GM21447 (cell line): ENCODE measurements at regions not wholly inside any gene's neighbourhood (a gene's known extent, or its start where the extent isn't known, plus 50 kb on each side); places are given as distances from the start of the nearest gene placed in this dataset.

Experiments used
- ATAC-seq: cut with Tn5 transposase; IDR thresholded peaks from one replicate; pipeline ENCODE4 v1.9.1; 2021; ENCODE audit not compliant: unreplicated experiment

DNA sequence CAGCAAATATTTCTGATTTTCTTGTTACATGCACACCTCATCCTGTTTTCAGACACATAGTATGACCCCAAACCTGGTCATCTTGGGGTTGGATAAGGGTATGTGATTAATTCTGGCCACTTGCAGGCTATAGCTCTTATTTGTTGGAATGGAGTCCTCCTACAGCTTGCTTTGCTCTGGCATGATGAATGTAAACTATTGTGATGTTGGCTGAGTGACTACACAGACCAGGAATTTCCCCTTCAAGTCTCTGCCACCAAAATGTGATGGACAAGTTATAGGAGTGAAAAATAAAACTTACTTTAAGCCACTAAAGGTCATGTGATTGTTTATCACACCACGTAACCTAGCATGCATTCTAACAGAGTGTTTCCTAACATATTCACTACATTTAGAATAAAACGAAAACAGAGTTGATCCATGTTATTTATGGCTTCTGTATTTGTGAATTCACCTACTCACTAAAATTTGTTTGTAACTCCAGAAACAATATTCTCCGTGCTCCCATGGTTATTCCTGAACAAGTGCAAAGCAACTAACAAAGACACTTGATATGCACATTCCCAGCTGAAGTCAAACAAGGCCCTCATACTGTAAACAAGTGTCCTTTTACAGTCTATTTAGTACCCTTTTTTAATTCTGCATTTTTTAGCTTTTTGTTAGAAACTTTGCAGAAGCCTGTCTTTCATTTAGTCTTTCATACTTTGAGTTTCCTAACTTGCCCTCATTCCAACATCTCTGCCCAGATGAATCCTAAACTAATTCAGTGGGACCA, 599.2 kb upstream of the PCDH15 start:
- ATAC-seq: no peak

DNA sequence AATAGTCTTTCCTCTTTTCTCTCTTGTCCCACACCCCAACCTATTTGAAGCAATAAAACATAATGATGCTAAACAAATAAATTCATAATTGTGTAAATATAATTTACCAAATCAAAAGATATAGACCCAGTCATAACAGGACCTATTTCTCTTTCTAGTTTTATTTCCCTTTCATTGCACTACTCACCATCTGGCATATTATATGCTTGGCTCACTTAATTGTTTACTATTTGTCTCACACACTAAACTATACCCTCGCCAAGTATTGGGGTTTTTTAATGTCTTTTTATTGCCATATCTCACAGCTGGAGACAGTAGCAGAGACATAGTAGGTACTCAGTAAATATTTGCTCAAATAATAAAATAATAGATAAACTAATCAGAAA, 597.5 kb upstream of the PCDH15 start:
- no peak for ATAC-seq

DNA sequence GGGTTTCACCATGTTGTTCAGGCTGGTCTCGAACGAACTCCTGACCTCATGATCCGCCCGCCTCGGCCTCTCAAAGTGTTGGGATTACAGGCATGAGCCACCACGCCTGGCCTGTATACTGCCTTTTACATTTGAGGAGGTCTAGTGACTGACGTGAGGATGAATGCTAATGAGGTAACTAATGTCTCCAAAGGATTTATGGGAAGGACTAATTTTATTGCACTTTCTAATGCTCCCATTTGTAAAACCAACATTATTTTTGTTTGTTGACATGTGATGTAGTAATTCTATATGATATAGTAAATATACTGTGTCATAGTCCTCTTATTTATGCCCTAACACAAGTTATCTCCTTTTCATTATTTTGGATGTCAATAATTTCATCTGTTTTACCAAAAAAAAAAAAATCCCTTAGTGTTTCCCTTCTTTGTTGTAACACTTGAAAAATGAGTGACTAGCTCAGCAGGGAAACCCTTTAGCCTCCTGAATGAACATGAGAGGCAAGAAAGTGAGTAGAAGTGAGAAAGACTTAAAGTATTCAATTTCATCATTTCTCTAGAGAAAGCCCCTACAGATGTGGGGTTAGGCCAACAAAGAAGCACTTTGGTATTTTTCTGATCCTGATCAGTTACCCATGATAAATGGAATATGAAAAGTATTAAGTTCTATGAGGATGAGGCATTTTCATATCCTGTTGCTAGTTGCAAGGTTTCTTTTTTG, 596.9 kb upstream of the PCDH15 start:
- no peak for ATAC-seq

DNA sequence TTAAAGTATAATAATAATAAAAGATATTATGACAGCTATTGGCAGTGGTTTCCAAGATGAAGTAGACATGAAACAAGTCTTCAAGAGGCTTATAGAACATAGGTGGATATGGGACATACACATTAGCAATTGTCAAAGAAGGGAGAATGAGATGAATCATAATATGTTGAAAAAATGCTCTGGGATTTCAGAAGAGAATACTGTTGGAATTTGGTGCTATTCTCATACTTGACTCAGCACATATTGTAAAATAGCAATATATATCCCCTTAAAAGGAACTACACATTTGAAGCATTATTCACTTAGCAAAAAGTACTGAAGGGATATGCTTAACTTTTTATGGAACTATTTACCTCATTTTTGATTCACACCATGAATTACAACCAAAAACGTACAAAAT, 577.2 kb upstream of the PCDH15 start:
- no peak for ATAC-seq

- ATAC-seq: no peak
Observed at GRCh38 chr10:55374917-55375316, 573.9 kb upstream of the PCDH15 start.

DNA sequence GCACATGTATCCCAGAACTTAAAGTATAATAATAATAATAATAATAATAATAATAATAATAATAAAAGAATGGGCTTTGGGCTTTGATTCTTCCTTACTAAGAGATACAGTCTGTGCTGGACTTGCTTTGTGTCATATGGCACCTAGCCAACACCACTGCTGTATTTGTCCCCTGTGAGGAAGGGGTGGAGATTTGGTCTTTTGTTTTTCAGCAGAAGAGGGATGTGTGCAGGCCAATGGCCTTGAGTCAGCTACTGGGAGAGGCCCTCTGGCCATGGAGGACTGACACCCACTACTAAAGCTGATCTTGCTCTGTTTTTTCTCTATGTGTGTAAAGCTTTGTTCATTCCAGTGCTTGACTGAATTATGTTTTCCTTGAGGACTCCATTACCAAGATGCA, 573.0 kb upstream of the PCDH15 start:
- no peak for ATAC-seq

- no peak for ATAC-seq
Observed at GRCh38 chr10:55369670-55370420, 568.8 kb upstream of the PCDH15 start.

GRCh38 chr10:55368467-55368866, 567.4 kb upstream of the PCDH15 start:
- no peak for ATAC-seq

DNA sequence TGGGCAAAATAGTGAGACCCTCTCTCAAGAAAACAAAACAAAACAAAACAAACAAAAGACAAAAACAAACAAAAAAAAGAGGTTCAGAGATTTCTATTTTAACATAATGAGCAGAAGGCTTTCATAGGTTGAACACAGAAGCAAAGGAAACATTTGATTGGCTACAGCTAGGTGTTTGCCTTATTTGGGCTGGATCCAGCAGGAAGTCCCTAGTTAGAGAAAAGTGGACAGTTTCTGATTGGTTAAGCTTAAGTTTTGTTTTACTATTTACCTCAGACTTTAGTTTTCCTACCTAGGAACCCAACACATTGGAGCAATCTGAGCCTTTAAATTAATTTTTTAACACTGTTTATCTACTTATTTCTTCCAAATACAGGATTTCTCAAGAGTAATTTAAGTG, 566.5 kb upstream of the PCDH15 start:
- no peak for ATAC-seq

DNA sequence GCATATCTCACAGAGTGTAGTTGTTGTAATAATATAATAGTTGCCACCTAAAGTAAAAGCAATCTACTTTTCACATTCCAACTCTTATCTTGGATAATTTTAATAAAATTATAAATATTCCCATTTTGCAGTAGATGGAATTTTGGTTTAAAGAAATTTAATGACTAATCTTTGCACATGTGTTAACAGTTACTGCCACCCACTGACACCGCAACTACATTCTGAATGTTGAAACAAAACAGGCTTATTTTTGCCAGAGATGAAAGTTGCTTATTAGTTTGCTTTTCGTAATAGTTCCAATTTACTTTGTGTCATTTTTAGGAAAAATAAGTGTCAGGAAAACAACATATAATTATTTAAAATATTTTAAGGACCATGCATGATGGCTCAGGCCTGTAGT, 557.5 kb upstream of the PCDH15 start:
- no peak for ATAC-seq

- no peak for ATAC-seq
Observed at GRCh38 chr10:55353414-55353813, 552.4 kb upstream of the PCDH15 start.

- no peak for ATAC-seq
Observed at GRCh38 chr10:55351431-55351830, 550.4 kb upstream of the PCDH15 start.

- no peak for ATAC-seq
Observed at GRCh38 chr10:55348534-55348933, 547.5 kb upstream of the PCDH15 start.

DNA sequence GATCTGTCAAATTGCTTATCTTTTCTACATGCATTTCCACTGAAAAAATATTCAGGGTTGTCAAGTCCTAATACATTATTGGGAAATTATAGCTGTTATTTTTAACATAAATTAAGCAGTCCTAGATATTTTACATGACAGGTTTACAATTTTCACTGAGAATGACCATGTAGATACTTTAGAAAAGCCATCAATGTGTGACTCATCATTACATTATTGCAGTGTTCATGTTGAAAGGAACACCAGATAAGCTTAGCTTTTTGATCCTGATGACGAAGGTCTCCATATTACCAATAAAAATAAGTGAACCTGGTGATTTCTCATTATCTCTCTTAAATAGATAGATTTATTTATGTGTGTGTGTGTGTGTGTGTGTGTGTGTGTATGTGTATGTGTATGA, 529.5 kb upstream of the PCDH15 start:
- no peak for ATAC-seq

- no peak for ATAC-seq
Observed at GRCh38 chr10:55329796-55330195, 528.8 kb upstream of the PCDH15 start.

- no peak for ATAC-seq
Observed at GRCh38 chr10:55320187-55320700, 519.2 kb upstream of the PCDH15 start.

GRCh38 chr10:55311848-55312635, 511.0 kb upstream of the PCDH15 start:
- no peak for ATAC-seq

DNA sequence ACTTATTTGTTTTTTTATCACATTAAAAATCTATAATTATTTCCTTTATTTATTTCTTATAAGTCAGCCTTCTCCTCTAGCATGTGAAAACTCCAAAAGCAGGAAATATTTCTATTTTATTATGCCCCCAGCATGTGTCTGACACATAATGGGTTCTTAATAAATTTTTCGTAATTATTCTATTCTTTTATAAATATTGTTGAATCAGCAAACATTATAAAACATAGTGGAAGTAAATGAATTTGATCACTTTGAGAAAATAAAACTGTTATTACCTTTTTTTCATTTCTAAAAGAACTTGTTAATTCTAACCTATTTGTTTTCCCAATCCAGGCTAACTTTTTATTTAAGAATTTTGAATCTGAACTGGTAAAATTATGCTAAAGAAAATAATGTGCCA, 509.1 kb upstream of the PCDH15 start:
- no peak for ATAC-seq

DNA sequence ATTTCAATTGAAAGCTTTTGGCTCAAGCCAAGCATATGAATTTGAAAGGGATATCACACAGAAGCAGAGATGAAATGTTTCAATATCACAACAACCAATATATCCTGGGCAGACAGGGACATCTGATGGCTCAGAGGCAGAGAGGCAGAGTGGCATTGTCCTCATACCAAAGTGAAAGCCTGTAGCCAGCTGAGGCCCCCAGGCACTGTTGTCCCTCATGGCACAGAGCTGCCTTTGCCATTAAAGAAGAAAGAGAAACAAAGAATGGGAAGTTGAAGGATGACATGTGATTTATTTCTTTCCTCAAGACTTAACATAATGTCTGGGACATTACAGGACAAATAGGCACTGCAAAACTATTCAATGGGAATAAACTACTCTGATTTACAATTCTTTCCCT, 504.3 kb upstream of the PCDH15 start:
- ATAC-seq: no peak

DNA sequence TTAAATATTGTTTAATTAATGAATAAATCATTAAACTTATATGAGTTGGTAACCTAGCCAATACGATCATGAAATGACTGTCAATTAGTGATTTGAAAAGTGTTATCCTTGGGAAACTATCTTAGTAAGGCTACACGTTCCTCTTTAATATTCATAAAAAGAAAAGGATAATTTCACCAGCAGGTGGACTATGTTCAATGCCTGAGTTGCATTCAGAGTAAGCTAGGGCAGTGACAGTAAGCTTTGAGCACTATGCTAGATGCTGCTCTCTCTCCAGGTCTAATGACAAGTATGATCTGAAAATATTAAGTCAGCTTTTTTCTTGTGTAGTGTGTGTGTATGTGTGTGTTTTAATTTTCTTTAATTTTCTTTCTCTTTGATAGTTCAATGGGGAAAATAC, 486.3 kb upstream of the PCDH15 start:
- no peak for ATAC-seq

GRCh38 chr10:55283031-55283430, 482.0 kb upstream of the PCDH15 start:
- no peak for ATAC-seq
